Upper lobe of left lung (tissue), 4 donors: ENCODE measurements at regions not wholly inside any gene's neighbourhood (a gene's known extent, or its start where the extent isn't known, plus 50 kb on each side); places are given as distances from the start of the nearest gene placed in this dataset.
"Not testable (repeated sequence)": the region's sequence is repeated elsewhere in the genome, so short reads cannot be mapped to it uniquely, and the experiment has no call there.

Experiments used
- EP300 ChIP-seq, 4 donors: sonication (generic); formaldehyde crosslinking; IDR thresholded peaks; one replicate each; pipeline ENCODE4 v1.5.1; 2017; ENCODE audit warnings: antibody characterized with exemption in 4 of 4, control low read depth in 2 of 4
- POLR2AphosphoS5 ChIP-seq, 2 donors: sonication (generic); formaldehyde crosslinking; IDR thresholded peaks; one replicate each; pipeline ENCODE4 v1.5.1; 2017; ENCODE audit warnings: antibody characterized with exemption in 2 of 2
- TF ChIP-seq, protein P1 (sequence below), 6 experiments: fragments of 450-650 bp in 4 of 6; fragments of 200-600 bp in 2 of 6; sonication (generic) in 2 of 6; IDR thresholded peaks; one replicate each; pipeline ENCODE4 v1.5.1; 2016 to 2019; ENCODE audit warnings: antibody characterized with exemption in 6 of 6

GRCh38 chr11:122580071-122580470, 75.5 kb upstream of the UBASH3B start:
- TF ChIP-seq, protein P1, sequence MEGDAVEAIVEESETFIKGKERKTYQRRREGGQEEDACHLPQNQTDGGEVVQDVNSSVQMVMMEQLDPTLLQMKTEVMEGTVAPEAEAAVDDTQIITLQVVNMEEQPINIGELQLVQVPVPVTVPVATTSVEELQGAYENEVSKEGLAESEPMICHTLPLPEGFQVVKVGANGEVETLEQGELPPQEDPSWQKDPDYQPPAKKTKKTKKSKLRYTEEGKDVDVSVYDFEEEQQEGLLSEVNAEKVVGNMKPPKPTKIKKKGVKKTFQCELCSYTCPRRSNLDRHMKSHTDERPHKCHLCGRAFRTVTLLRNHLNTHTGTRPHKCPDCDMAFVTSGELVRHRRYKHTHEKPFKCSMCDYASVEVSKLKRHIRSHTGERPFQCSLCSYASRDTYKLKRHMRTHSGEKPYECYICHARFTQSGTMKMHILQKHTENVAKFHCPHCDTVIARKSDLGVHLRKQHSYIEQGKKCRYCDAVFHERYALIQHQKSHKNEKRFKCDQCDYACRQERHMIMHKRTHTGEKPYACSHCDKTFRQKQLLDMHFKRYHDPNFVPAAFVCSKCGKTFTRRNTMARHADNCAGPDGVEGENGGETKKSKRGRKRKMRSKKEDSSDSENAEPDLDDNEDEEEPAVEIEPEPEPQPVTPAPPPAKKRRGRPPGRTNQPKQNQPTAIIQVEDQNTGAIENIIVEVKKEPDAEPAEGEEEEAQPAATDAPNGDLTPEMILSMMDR (IDR thresholded peaks at IDR 0.05): not testable (repeated sequence)
- TF ChIP-seq EP300, POLR2AphosphoS5 (IDR thresholded peaks at IDR 0.05): not testable (repeated sequence)
